GM21528 (cell line): ENCODE measurements at regions not wholly inside any gene's neighbourhood (a gene's known extent, or its start where the extent isn't known, plus 50 kb on each side); places are given as distances from the start of the nearest gene placed in this dataset.
"Not testable (repeated sequence)": the region's sequence is repeated elsewhere in the genome, so short reads cannot be mapped to it uniquely, and the experiment has no call there.

Source experiments
- ATAC-seq: cut with Tn5 transposase; IDR thresholded peaks from one replicate; pipeline ENCODE4 v1.9.1; 2021; ENCODE audit warnings: mild to moderate bottlenecking, moderate library complexity; ENCODE audit not compliant: unreplicated experiment, low FRiP score

- ATAC-seq, result no peak
Observed at GRCh38 chr12:25615119-25615518, 62.0 kb upstream of the LMNTD1 start.

- ATAC-seq, result no peak
Observed at GRCh38 chr12:25616286-25616685, 63.2 kb upstream of the LMNTD1 start.

- no peak for ATAC-seq
Observed at GRCh38 chr12:25617991-25618390, 64.9 kb upstream of the LMNTD1 start.

- ATAC-seq, result no peak
Observed at GRCh38 chr12:25623816-25624215, 70.7 kb upstream of the LMNTD1 start.

GRCh38 chr12:25625146-25625545, 72.1 kb upstream of the LMNTD1 start:
- ATAC-seq, result no peak

- ATAC-seq, result no peak
Observed at GRCh38 chr12:25629341-25629740, 76.3 kb upstream of the LMNTD1 start.

GRCh38 chr12:25630735-25631515, 77.8 kb upstream of the LMNTD1 start:
- ATAC-seq, result not testable (repeated sequence)

- not testable (repeated sequence) for ATAC-seq
Observed at GRCh38 chr12:25633149-25633548, 80.1 kb upstream of the LMNTD1 start.

- no peak for ATAC-seq
Observed at GRCh38 chr12:25637752-25638151, 84.7 kb upstream of the LMNTD1 start.

- no peak for ATAC-seq
Observed at GRCh38 chr12:25639406-25639805, 86.3 kb upstream of the LMNTD1 start.

- no peak for ATAC-seq
Observed at GRCh38 chr12:25644979-25645378, 91.9 kb upstream of the LMNTD1 start.

GRCh38 chr12:25645427-25645826, 92.3 kb upstream of the LMNTD1 start:
- ATAC-seq, result no peak

- no peak for ATAC-seq
Observed at GRCh38 chr12:25651931-25652330, 98.8 kb upstream of the LMNTD1 start.

GRCh38 chr12:25652371-25652770, 99.3 kb upstream of the LMNTD1 start:
- ATAC-seq, result no peak

- no peak for ATAC-seq
Observed at GRCh38 chr12:25653487-25654175, 100.5 kb upstream of the LMNTD1 start.

- no peak for ATAC-seq
Observed at GRCh38 chr12:25655702-25656101, 102.6 kb upstream of the LMNTD1 start.

GRCh38 chr12:25659621-25660020, 106.5 kb upstream of the LMNTD1 start:
- ATAC-seq, result no peak

- no peak for ATAC-seq
Observed at GRCh38 chr12:25670076-25671055, 117.3 kb upstream of the LMNTD1 start.

GRCh38 chr12:25675808-25676207, 122.7 kb upstream of the LMNTD1 start:
- ATAC-seq, result no peak

GRCh38 chr12:25677232-25677937, 124.3 kb upstream of the LMNTD1 start:
- ATAC-seq, result no peak
